ENCODE measurements at regions not wholly inside any gene's neighbourhood (a gene's known extent, or its start where the extent isn't known, plus 50 kb on each side); places are given as distances from the start of the nearest gene placed in this dataset.
"Not testable (repeated sequence)": the region's sequence is repeated elsewhere in the genome, so short reads cannot be mapped to it uniquely, and the experiment has no call there.

DNA sequence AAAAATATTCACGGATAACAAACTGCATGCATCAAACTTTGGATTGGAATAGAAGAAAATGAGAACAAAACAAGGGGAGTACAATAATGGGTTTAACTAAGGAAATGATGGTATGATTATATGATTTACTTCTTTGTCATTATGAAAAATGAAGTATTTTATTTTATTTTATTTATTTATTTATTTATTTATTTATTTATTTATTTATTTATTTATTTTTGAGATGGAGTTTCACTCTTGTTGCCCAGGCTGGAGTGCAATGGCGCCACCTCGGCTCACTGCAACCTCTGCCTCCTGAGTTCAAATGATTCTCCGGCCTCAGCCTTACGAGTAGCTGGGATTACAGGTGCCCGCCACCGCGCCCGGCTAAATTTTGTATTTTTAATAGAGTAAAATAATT is 234.1 kb upstream of the SEMA3C start:
- 98% methylated on average over 9 of the region's 9 CpGs for WGBS (ENCODE audit: low lambda C conversion rate)
- H3K9ac ChIP-seq (ENCODE audit: insufficient read depth, low read depth, low read length); BruUV-seq (replicated peaks); intact Hi-C loops (cut with micrococcal nuclease; ENCODE audit: unreplicated experiment); ATAC-seq; H4K20me1 ChIP-seq (ENCODE audit: insufficient read depth, low read length); H3K36me3 ChIP-seq (replicated peaks in 1 of 2; ENCODE audit: control insufficient read depth in 1 of 2, insufficient read depth in 2 of 2, low read length in 2 of 2); H3K4me3 ChIP-seq (replicated peaks in 1 of 3; ENCODE audit: insufficient read depth in 1 of 3, low read depth in 2 of 3, low read length in 3 of 3); H3K27ac ChIP-seq (ENCODE audit: extremely low read length, insufficient read depth, low read length); H2AFZ ChIP-seq (ENCODE audit: low read length); H3K9me3 ChIP-seq (ENCODE audit: low read length); DNase-seq (ENCODE audit: low spot score); FAIRE-seq; H3K4me2 ChIP-seq (ENCODE audit: low read depth, low read length); POLR2A ChIA-PET; H3K27me3 ChIP-seq (ENCODE audit: control insufficient read depth in 1 of 2, insufficient read depth in 2 of 2, low read length in 2 of 2); CTCF ChIA-PET (ENCODE audit: low intra/inter-chr PET ratio, low total read pairs); H3K79me2 ChIP-seq (ENCODE audit: insufficient read depth, low read length); in situ Hi-C loops (cut with HindIII; ENCODE audit: extremely low pct_ligation_motif_present, low pct_unique_long_range_greater_than_20kb): not testable (repeated sequence)
- peaks cover 65% of the 10 kb centered on the region for H3K4me1 ChIP-seq (ENCODE audit: insufficient read depth, low read length)

- CTCF ChIA-PET (ENCODE audit: low intra/inter-chr PET ratio, low total read pairs), result no interaction called here
- Histone ChIP-seq H3K79me2 (ENCODE audit: insufficient read depth, low read length) (no peaks in the 10 kb centered on the region), H3K4me2 (ENCODE audit: low read depth, low read length) (no peak overlapping the region), H3K27ac (ENCODE audit: extremely low read length, insufficient read depth, low read length) (no peak overlapping the region), H3K9ac (ENCODE audit: insufficient read depth, low read depth, low read length) (no peak overlapping the region), H3K4me3 (replicated peaks in 1 of 3; ENCODE audit: insufficient read depth in 1 of 3, low read depth in 2 of 3, low read length in 3 of 3) (no peak overlapping the region), H3K36me3 (replicated peaks in 1 of 2; ENCODE audit: control insufficient read depth in 1 of 2, insufficient read depth in 2 of 2, low read length in 2 of 2) (no peaks in the 10 kb centered on the region), H3K4me1 (ENCODE audit: insufficient read depth, low read length) (peaks cover 45% of the 10 kb centered on the region), H4K20me1 (ENCODE audit: insufficient read depth, low read length) (no peaks in the 10 kb centered on the region), H3K27me3 (ENCODE audit: control insufficient read depth in 1 of 2, insufficient read depth in 2 of 2, low read length in 2 of 2) (no peaks in the 10 kb centered on the region), H3K9me3 (ENCODE audit: low read length) (no peaks in the 10 kb centered on the region), H2AFZ (ENCODE audit: low read length) (no peak overlapping the region)
- DNase-seq (ENCODE audit: low spot score) (peak; percentile 25), FAIRE-seq (no peak), ATAC-seq (no peak)
- POLR2A ChIA-PET, result no interaction called here
- TF ChIP-seq ZBTB14 (CRISPR knock-in tag; IDR thresholded peaks at IDR 0.05), result no peak
- intact Hi-C loops (cut with micrococcal nuclease; ENCODE audit: unreplicated experiment), result no loop called here
- 29% methylated on average over 1 of the region's 1 CpG for WGBS (ENCODE audit: low lambda C conversion rate)
- no TSS peak for BruUV-seq (replicated peaks)
- in situ Hi-C loops (cut with HindIII; ENCODE audit: extremely low pct_ligation_motif_present, low pct_unique_long_range_greater_than_20kb), result no loop called here
Observed at GRCh38 chr7:81150951-81151361, 232.1 kb upstream of the SEMA3C start.

DNA sequence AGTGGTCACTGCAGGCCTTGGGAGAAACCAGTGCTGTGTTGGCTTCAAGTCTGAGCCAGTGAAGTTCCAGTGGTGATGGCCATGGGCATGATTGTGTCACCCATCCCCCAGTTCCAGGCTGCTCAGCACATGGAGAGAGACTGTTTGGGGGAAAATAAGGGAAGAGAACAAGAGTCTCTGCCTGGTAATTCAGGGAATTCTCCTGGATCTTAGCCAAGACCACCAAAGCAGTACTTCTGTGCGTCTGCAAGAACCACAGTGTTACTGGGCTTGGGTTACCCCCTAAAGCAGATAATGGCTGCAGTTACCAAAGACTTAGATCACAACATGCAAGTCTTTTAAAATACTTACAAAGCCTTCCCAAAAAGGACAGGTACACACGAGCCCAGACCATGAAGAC is 225.0 kb upstream of the SEMA3C start:
- Histone ChIP-seq H3K79me2 (ENCODE audit: insufficient read depth, low read length) (no peaks in the 10 kb centered on the region), H3K27ac (ENCODE audit: extremely low read length, insufficient read depth, low read length) (no peak overlapping the region), H3K27me3 (ENCODE audit: control insufficient read depth in 1 of 2, insufficient read depth in 2 of 2, low read length in 2 of 2) (no peaks in the 10 kb centered on the region), H3K4me3 (replicated peaks in 1 of 3; ENCODE audit: insufficient read depth in 1 of 3, low read depth in 2 of 3, low read length in 3 of 3) (no peak overlapping the region), H4K20me1 (ENCODE audit: insufficient read depth, low read length) (no peaks in the 10 kb centered on the region), H3K4me1 (ENCODE audit: insufficient read depth, low read length) (peaks cover 18% of the 10 kb centered on the region), H3K9ac (ENCODE audit: insufficient read depth, low read depth, low read length) (no peak overlapping the region), H3K9me3 (ENCODE audit: low read length) (no peaks in the 10 kb centered on the region), H3K4me2 (ENCODE audit: low read depth, low read length) (no peak overlapping the region), H2AFZ (ENCODE audit: low read length) (no peak overlapping the region), H3K36me3 (replicated peaks in 1 of 2; ENCODE audit: control insufficient read depth in 1 of 2, insufficient read depth in 2 of 2, low read length in 2 of 2) (no peaks in the 10 kb centered on the region)
- intact Hi-C loops (cut with micrococcal nuclease; ENCODE audit: unreplicated experiment), result no loop called here
- FAIRE-seq (no peak), ATAC-seq (no peak), DNase-seq (ENCODE audit: low spot score) (no peak)
- in situ Hi-C loops (cut with HindIII; ENCODE audit: extremely low pct_ligation_motif_present, low pct_unique_long_range_greater_than_20kb), result no loop called here
- 28% methylated on average over 2 of the region's 2 CpGs for WGBS (ENCODE audit: low lambda C conversion rate)
- no TSS peak for BruUV-seq (replicated peaks)
- ChIA-PET POLR2A (no interaction called here), CTCF (ENCODE audit: low intra/inter-chr PET ratio, low total read pairs) (no interaction called here)
- TF ChIP-seq ZNF546 (CRISPR knock-in tag; conservative IDR thresholded peaks at IDR 0.05) (no peak), ZNF724P (CRISPR knock-in tag; IDR thresholded peaks at IDR 0.05; ENCODE audit: borderline replicate concordance) (no peak), MAFG (CRISPR knock-in tag; IDR thresholded peaks at IDR 0.05) (no peak), STAT6 (CRISPR knock-in tag; IDR thresholded peaks at IDR 0.05; ENCODE audit: borderline replicate concordance) (no peak), ZUFSP (CRISPR knock-in tag; IDR thresholded peaks at IDR 0.05; ENCODE audit: borderline replicate concordance) (no peak), ZNF879 (CRISPR knock-in tag; IDR thresholded peaks at IDR 0.05) (no peak)

Measured in HepG2 (cell line).